ENCODE measurements at regions not wholly inside any gene's neighbourhood (a gene's known extent, or its start where the extent isn't known, plus 50 kb on each side); places are given as distances from the start of the nearest gene placed in this dataset.

DNA sequence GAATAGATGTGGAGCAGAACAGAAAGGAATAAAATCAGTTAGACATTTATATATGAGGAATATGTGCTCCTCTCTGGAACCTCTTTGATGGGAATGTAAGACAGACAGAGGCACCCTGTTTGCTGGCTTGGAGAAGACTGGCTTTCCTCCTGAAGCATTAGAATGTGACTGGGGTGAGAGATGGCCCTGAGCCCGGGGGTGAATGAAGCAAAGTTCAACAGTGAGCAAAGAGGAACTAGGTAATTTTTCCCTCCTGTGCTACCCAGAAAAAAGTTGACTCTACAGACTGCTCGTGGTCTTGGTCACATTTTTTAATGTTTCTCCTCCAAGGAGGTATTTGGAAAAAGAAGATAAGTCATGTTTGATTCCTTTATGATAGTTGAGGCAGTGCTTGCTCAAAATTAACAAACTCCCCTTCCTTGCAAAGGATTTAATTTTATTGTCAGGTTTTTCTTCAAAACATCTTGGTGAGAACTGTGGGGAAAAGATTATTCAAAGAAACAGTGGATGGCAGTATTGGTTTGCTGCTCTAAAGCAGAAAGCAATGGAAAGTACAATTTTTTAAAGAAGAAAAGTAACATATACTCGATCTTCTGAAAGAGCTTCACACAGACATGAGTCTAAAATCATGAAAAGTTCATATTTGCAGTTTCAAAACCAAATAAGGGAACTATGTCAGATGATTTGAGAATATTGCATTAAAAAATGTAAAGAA lies 370.4 kb upstream of the CDIN1 start:
- DNase-seq (ENCODE audit: low spot score) = no peak
- no peak for TF ChIP-seq CTCF (IDR thresholded peaks at IDR 0.05; ENCODE audit: extremely low read depth, missing control alignments)

- DNase-seq (ENCODE audit: low spot score) = no peak
These were observed 369.0 kb upstream of the CDIN1 start for GRCh38 chr15:36210426-36210825.

GRCh38 chr15:36218322-36218721 lies 361.1 kb upstream of the CDIN1 start:
- TF ChIP-seq CTCF (IDR thresholded peaks at IDR 0.05; ENCODE audit: extremely low read depth, missing control alignments) = no peak
- no peak for DNase-seq (ENCODE audit: low spot score)

More at GRCh38 chr15:36210426-36210825, 369.0 kb upstream of the CDIN1 start:
- no peak for TF ChIP-seq CTCF (IDR thresholded peaks at IDR 0.05; ENCODE audit: extremely low read depth, missing control alignments)

DNA sequence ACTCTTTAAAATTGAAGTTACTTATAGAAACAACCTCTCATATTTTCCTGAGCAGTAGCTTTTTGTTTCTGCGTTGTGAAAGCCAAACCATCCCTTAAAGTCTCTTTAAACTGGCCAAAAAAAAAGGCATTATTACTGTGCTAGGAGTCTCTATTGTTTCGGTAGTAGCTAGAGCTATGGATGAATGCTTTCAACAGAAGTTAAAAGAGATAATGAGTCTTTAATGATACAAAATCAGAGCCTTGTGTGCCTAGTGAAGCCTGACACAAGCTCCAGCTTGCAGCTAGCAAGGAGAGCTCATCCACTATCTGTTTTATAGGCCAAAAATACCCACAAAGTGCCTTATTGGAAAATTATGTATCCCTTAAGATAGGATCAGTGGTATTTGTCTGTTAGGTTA lies 360.4 kb upstream of the CDIN1 start:
- no peak for TF ChIP-seq CTCF (IDR thresholded peaks at IDR 0.05; ENCODE audit: extremely low read depth, missing control alignments)
- DNase-seq (ENCODE audit: low spot score) = no peak

DNA sequence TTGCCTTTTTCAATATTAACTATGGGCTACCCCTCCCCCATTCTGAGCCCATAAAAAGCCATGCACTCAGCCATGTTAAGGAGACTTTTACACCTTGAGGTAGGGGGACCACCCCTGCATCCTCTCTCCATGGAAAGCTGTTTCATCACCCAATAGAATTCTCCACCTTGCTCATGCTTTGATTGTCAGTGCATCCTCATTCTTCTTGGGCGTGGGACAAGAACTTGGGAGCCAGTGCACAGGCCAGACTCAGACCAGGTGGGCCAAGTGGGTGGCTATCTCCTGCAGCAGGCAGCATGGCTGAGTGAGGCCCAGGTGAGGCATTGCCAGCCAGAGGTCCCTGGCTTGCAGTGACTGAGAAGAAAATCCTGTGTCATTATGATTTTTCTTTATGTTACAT lies 357.4 kb upstream of the CDIN1 start:
- no peak for TF ChIP-seq CTCF (IDR thresholded peaks at IDR 0.05; ENCODE audit: extremely low read depth, missing control alignments)

DNA sequence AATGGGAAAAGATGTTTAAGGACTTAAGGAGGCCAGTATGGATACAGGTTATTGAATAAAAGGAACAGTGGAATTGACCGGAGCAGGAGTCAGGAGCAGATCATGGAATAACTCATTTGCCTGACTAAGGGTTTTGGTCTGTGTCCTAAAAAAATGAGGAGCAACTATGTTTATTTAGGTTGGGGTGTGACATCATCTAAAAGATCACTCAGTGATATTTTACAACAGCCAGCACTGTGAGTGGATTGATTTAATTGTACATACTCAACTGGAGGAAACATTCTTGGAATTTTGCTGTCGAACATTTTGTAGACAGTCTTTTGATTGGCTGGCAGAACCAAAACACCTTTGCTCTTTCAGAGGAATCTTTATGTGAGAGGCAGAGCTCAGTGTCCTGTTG lies 348.6 kb upstream of the CDIN1 start:
- no peak for TF ChIP-seq CTCF (IDR thresholded peaks at IDR 0.05; ENCODE audit: extremely low read depth, missing control alignments)

More for the DNA sequence above, 357.4 kb upstream of the CDIN1 start:
- DNase-seq (ENCODE audit: low spot score) = no peak

DNA sequence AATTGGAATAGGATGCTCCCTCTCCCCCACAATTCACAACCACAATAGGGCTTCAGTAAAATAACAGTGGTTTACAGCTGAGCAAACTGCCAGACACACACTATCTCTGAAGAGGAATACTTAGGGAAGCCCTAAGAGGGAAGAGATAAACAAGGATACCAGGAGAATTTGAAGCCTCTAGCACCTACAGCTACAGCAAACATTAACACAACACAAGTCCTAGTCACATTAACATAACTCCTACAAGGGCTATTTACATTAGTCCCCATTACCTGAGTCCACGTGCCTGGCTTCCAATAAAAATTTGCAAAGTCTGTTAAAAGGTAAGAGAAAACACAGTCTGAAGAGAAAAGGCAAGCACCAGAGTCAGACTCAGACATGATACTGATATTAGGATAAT lies 346.9 kb upstream of the CDIN1 start:
- no peak for DNase-seq (ENCODE audit: low spot score)
- TF ChIP-seq CTCF (IDR thresholded peaks at IDR 0.05; ENCODE audit: extremely low read depth, missing control alignments) = no peak

More for the DNA sequence above, 348.6 kb upstream of the CDIN1 start:
- no peak for DNase-seq (ENCODE audit: low spot score)

Data from GM20000 (cell line).